Upper lobe of right lung (tissue), 1 donor: ENCODE measurements at regions not wholly inside any gene's neighbourhood (a gene's known extent, or its start where the extent isn't known, plus 50 kb on each side); places are given as distances from the start of the nearest gene placed in this dataset.

Experiments
- ATAC-seq: fragments of 200-7000 bp; cut with Tn5 transposase; one replicate; pipeline ENCODE4 v1.9.1; 2020; ENCODE audit warnings: mild to moderate bottlenecking, moderate library complexity
- DNase-seq: peaks from one replicate; pipeline ENCODE4 v3.0.0-alpha.2; 2020
- H3K27ac ChIP-seq: fragments of 200-600 bp; one replicate; pipeline ENCODE4 v1.8.0; 2022
- H3K27me3 ChIP-seq: fragments of 200-600 bp; one replicate; pipeline ENCODE4 v1.8.0; 2022; ENCODE audit warnings: mild to moderate bottlenecking
- H3K36me3 ChIP-seq: fragments of 200-600 bp; one replicate; pipeline ENCODE4 v1.8.0; 2022
- H3K4me1 ChIP-seq: fragments of 200-600 bp; one replicate; pipeline ENCODE4 v1.8.0; 2022
- H3K4me3 ChIP-seq: fragments of 200-600 bp; one replicate; pipeline ENCODE4 v1.8.0; 2022; ENCODE audit warnings: mild to moderate bottlenecking
- H3K9me3 ChIP-seq: fragments of 200-600 bp; one replicate; pipeline ENCODE4 v1.8.0; 2022
- intact Hi-C: fragments of 100-400 bp; cut with DNase I; formaldehyde crosslinking; loops from one replicate; pipeline ENCODE4 v1.11.0; 2022
- TF ChIP-seq, protein P1 (sequence below): fragments of 200-600 bp; IDR thresholded peaks from one replicate; pipeline ENCODE4 v1.8.0; 2022; ENCODE audit warnings: antibody characterized with exemption
- donor health status: DM: no; HTN: yes; CAD: no; lungs with severe emphysema.

DNA sequence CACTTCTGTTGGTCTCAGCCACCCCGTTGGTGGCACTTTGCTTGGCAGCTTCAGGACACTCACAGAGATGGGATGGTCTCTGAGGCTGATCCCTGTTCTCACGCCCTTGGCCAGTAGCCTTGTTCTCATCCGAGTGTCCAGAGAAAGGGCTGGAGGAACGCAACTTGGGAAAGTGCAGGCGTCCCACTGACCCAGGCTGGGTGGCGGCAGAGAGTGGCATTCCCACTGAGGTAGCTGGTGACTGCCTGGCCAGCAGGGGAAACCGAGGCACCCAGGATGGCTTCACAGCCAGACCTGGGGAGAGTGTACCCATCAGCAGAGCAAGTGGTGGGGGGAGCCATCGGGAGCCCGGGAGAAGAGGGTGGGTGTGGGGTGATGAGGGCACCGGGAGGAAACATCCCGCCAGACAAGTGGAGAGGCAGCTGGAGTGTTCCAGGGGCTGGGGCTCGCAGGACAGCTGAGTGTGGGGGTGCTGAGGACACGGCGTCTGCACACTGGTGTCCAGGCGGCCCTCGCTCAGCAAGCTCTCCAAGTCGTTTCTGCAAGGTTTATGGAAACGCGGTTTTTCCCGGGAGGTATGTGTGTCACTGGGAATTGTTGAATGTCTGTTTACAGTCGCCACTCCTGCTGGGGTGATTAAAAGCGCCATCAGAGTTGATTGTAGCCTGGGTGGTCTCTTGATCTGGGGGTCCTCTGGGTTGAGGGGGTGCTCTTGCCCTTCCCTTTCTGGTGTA, 97.8 kb downstream of the SIK1 start:
- H3K9me3 ChIP-seq = no peaks in the 10 kb centered on the region
- H3K27me3 ChIP-seq = no peaks in the 10 kb centered on the region
- DNase-seq = no peak
- TF ChIP-seq, protein P1, sequence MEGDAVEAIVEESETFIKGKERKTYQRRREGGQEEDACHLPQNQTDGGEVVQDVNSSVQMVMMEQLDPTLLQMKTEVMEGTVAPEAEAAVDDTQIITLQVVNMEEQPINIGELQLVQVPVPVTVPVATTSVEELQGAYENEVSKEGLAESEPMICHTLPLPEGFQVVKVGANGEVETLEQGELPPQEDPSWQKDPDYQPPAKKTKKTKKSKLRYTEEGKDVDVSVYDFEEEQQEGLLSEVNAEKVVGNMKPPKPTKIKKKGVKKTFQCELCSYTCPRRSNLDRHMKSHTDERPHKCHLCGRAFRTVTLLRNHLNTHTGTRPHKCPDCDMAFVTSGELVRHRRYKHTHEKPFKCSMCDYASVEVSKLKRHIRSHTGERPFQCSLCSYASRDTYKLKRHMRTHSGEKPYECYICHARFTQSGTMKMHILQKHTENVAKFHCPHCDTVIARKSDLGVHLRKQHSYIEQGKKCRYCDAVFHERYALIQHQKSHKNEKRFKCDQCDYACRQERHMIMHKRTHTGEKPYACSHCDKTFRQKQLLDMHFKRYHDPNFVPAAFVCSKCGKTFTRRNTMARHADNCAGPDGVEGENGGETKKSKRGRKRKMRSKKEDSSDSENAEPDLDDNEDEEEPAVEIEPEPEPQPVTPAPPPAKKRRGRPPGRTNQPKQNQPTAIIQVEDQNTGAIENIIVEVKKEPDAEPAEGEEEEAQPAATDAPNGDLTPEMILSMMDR = no peak
- no peaks in the 10 kb centered on the region for H3K36me3 ChIP-seq
- H3K4me3 ChIP-seq = no peak overlapping the region
- peaks cover 19% of the 10 kb centered on the region for H3K4me1 ChIP-seq
- H3K27ac ChIP-seq = no peak overlapping the region
- no peak for ATAC-seq
- intact Hi-C loops = no loop called here

DNA sequence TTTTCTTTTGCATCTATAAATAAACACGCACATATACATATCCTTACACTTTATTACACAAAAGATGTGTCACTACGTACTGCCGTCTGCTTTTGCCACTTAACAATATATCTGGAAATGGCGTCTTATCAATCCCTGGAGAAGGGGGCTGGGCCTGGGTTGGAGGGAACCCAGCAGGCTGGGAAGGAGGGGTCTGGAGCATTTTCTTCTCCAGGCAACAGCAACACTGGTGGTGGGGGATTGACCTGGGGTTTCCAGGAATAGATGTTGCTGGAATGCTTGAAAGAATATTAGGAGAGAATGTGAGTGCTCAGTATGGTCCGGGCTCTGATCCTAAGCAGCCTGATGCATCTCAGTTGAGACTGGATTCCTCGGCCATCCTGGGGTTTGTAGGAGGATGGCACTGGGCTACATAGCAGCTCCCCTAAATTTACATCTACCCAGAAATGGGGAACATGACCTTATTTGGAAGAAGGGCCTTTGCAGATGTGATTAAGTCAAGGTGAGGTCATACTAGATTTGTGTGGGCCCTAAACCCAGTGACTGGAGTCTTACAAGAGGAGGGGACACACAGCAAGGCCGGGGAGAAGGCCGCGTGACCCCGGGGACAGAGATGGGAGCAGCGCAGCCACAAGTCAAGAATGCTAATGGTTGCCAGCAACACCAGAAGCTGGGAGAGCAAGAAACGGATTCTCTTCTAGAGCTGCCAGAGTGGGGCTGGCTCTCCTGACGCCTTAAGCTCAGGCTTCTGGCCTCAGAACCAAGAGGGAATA, 98.6 kb downstream of the SIK1 start:
- intact Hi-C loops = no loop called here
- H3K4me3 ChIP-seq = no peak overlapping the region
- H3K4me1 ChIP-seq = peaks cover 11% of the 10 kb centered on the region
- ATAC-seq (no peak), DNase-seq (no peak)
- no peaks in the 10 kb centered on the region for H3K9me3 ChIP-seq
- no peaks in the 10 kb centered on the region for H3K36me3 ChIP-seq
- TF ChIP-seq, protein P1 = no peak
- no peak overlapping the region for H3K27ac ChIP-seq
- no peaks in the 10 kb centered on the region for H3K27me3 ChIP-seq

DNA sequence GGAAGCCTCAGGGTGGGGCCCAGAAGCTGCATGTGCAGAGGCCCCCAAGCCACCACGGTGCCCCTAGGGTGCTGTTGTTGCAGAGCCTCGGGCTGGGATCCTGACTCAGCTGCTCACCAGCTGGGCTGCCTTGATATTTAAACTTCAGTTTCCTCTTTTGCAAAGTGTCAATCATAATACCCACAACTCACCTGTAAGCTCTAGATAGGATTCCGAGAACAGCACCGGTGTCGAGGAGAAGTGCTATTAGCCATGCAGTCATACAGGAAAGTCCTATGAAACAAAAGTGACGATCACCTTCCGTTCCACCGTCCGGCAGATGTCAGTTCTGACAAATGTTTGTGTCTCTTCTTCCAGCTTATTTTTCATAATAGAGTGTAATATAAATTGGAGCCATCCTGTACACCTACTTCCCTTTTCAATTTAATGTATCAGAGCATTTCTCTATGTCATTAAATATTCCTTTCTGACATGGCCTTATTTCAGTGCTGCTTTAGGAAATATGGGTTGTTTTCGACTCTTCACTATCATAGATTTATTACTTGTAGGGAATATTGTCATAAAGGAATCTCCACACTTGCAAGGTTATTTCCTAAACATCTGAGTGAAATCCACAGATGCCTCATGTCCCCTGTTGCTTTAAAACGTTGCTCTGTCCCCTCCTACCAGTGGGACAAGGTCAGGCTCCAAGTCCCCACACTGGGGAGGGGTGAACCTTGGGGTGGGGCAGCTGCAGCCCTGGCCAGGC, 100.8 kb downstream of the SIK1 start:
- TF ChIP-seq, protein P1 = no peak
- no peak for DNase-seq
- Histone ChIP-seq H3K4me1 (no peaks in the 10 kb centered on the region), H3K27me3 (no peaks in the 10 kb centered on the region), H3K4me3 (no peak overlapping the region), H3K9me3 (no peaks in the 10 kb centered on the region), H3K27ac (no peak overlapping the region), H3K36me3 (no peaks in the 10 kb centered on the region)
- intact Hi-C loops = no loop called here
- ATAC-seq = no peak

DNA sequence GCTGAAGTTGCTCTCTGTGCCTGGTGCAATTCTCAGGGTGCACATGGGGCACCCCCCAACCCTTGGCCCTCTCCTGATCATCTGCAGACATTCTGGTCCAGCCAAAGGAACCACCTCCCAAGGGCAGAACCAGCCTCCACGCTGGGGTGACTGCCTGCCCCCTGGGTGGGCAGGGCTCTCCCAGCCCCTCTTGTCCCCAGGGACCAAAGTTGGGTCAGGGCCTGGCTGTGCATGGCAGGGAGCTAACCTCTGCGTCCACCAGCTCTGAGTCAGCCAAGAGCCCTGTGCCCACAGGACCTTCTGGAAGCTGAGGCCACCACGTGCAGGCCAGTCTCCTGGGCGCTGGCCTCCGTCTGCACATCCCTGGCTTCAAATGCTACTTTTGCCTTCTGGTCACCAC, 101.9 kb downstream of the SIK1 start:
- H3K27me3 ChIP-seq = no peaks in the 10 kb centered on the region
- H3K27ac ChIP-seq = no peak overlapping the region
- ATAC-seq (no peak), DNase-seq (no peak)
- intact Hi-C loops = no loop called here
- H3K36me3 ChIP-seq = no peaks in the 10 kb centered on the region
- H3K9me3 ChIP-seq = no peaks in the 10 kb centered on the region
- no peaks in the 10 kb centered on the region for H3K4me1 ChIP-seq
- no peak overlapping the region for H3K4me3 ChIP-seq
- TF ChIP-seq, protein P1 = no peak

DNA sequence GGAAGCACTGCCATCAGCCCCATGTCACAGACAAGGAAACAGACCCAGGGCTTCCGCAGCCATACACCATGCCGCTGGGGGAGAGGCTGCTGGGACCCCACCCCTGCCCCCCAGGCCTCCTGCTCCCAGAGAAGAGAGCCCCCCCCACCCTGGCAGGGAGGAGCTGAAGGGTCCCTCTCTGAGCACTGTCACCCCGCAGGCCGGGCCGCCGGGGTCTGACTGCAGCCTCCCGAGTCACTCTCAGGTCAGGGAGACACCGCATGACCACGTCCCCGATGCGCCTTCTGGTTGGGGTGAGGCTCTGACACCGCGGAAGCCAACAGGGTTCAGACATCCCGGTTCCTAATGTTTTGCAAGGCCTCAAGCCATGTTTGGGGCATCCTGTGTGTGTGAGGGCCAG, 102.3 kb downstream of the SIK1 start:
- no peaks in the 10 kb centered on the region for H3K27me3 ChIP-seq
- intact Hi-C loops = no loop called here
- no peaks in the 10 kb centered on the region for H3K4me1 ChIP-seq
- no peak for ATAC-seq
- H3K9me3 ChIP-seq = no peaks in the 10 kb centered on the region
- no peak for DNase-seq
- H3K27ac ChIP-seq = no peak overlapping the region
- TF ChIP-seq, protein P1 = no peak
- no peak overlapping the region for H3K4me3 ChIP-seq
- no peaks in the 10 kb centered on the region for H3K36me3 ChIP-seq
